ENCODE measurements at regions not wholly inside any gene's neighbourhood (a gene's known extent, or its start where the extent isn't known, plus 50 kb on each side); places are given as distances from the start of the nearest gene placed in this dataset.

DNA sequence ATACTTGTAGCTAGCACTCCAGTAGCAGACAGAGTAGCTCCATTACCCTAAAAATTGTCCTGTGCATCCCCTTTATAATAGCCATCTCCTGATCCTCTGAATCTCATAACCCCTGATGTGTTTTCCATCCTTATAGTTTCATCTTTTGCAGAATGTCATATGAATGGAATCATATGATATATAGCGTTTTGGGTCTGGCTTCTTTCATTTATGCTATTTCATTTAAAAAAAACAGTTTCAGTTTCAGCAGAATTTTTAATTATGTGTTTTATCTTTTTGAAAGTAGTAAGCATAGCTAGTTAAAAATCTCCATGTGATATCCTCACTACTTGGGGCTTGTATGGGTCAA lies 132.7 kb downstream of the KLF13 start:
- no peaks in the 10 kb centered on the region for H3K9me2 ChIP-seq (replicated peaks; ENCODE audit: insufficient read depth)
- no peak overlapping the region for H3K4me3 ChIP-seq
- no peaks in the 10 kb centered on the region for H3K27me3 ChIP-seq
- H3K36me3 ChIP-seq (replicated peaks; ENCODE audit: insufficient read depth, low read depth) = no peaks in the 10 kb centered on the region
- H3K9me3 ChIP-seq (ENCODE audit: low read depth) = no peaks in the 10 kb centered on the region
- no peaks in the 10 kb centered on the region for H3K4me1 ChIP-seq (ENCODE audit: insufficient read depth)
- H3K4me2 ChIP-seq = no peak overlapping the region
- DNase-seq (ENCODE audit: low spot score) = no peak
- 100% methylated on average over 1 of the region's 1 CpG for WGBS (ENCODE audit: low lambda C conversion rate, missing lambda C conversion rate)
- TF ChIP-seq, protein P1, sequence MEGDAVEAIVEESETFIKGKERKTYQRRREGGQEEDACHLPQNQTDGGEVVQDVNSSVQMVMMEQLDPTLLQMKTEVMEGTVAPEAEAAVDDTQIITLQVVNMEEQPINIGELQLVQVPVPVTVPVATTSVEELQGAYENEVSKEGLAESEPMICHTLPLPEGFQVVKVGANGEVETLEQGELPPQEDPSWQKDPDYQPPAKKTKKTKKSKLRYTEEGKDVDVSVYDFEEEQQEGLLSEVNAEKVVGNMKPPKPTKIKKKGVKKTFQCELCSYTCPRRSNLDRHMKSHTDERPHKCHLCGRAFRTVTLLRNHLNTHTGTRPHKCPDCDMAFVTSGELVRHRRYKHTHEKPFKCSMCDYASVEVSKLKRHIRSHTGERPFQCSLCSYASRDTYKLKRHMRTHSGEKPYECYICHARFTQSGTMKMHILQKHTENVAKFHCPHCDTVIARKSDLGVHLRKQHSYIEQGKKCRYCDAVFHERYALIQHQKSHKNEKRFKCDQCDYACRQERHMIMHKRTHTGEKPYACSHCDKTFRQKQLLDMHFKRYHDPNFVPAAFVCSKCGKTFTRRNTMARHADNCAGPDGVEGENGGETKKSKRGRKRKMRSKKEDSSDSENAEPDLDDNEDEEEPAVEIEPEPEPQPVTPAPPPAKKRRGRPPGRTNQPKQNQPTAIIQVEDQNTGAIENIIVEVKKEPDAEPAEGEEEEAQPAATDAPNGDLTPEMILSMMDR (IDR thresholded peaks at IDR 0.05; ENCODE audit: poor library complexity) = no peak
- TF ChIP-seq EZH2phosphoT487 (IDR thresholded peaks at IDR 0.05; ENCODE audit: low read depth, severe bottlenecking, unreplicated experiment) (no peak), EZH2 (IDR thresholded peaks at IDR 0.05; ENCODE audit: borderline replicate concordance) (no peak)
- no peaks in the 10 kb centered on the region for H4K20me1 ChIP-seq (ENCODE audit: insufficient read depth, poor library complexity, severe bottlenecking)
- no peak overlapping the region for H3K27ac ChIP-seq
- no peaks in the 10 kb centered on the region for H3K79me2 ChIP-seq
- H2AFZ ChIP-seq = no peak overlapping the region

DNA sequence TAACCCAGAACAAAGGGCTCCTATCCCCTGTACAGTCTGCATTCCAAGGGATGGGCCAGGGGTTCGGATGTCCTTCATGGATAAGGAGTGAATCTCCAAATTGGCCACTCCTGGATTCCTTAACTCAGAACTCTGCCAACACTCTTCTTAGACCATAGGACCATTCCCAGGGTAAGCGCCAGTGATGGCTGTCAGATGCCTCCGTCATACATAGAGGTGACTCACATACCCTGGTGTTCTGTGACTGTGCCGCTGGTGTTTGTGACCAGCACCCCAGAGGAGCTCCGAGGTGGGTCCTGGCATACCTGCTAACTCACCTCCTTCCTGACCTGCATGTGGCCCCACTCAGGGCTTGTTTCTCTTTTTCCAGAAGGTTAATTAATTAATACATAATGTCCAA lies 134.7 kb downstream of the KLF13 start:
- TF ChIP-seq, protein P1 (IDR thresholded peaks at IDR 0.05; ENCODE audit: poor library complexity) = no peak
- no peak for TF ChIP-seq EZH2 (IDR thresholded peaks at IDR 0.05; ENCODE audit: borderline replicate concordance)
- TF ChIP-seq EZH2phosphoT487 (IDR thresholded peaks at IDR 0.05; ENCODE audit: low read depth, severe bottlenecking, unreplicated experiment) = no peak
- H2AFZ ChIP-seq = no peak overlapping the region
- 87% methylated on average over 5 of the region's 5 CpGs for WGBS (ENCODE audit: low lambda C conversion rate, missing lambda C conversion rate)

DNA sequence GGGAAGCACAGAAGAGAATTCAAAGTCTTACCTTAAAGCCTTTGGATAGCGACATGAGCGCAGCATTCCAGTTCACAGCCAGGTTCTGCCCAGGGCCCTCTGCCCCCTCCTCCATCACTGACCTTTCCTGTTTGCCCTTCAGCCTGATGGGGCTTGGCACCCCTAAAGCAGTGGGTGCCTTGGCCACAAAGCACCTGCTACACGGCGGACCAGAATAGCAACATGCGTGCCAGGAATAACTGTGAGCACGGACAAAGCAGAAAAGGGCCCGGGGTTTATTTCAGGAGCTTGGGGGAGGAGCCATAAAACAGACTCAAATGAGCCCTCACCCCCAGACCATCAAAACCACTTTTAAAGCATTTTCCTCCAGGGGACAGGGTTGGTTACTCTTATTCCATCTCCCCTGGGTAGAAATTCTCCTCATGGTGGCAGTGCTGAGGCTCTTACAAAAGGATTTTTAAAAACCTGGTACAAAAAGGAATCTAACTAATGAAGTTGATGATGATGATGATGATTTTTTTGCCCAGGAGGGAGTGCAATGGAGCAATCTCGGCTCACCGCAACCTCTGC lies 135.4 kb downstream of the KLF13 start:
- H3K4me3 ChIP-seq = no peak overlapping the region
- no peaks in the 10 kb centered on the region for H3K36me3 ChIP-seq (replicated peaks; ENCODE audit: insufficient read depth, low read depth)
- no peaks in the 10 kb centered on the region for H3K27me3 ChIP-seq
- no peak for TF ChIP-seq EZH2 (IDR thresholded peaks at IDR 0.05; ENCODE audit: borderline replicate concordance)
- TF ChIP-seq, protein P1 (IDR thresholded peaks at IDR 0.05; ENCODE audit: poor library complexity) = peak; percentile 5
- no peak for TF ChIP-seq EZH2phosphoT487 (IDR thresholded peaks at IDR 0.05; ENCODE audit: low read depth, severe bottlenecking, unreplicated experiment)
- no peaks in the 10 kb centered on the region for H3K4me1 ChIP-seq (ENCODE audit: insufficient read depth)
- H3K9me3 ChIP-seq (ENCODE audit: low read depth) = no peaks in the 10 kb centered on the region
- no peak overlapping the region for H3K4me2 ChIP-seq
- H2AFZ ChIP-seq = no peak overlapping the region
- H3K9me2 ChIP-seq (replicated peaks; ENCODE audit: insufficient read depth) = no peaks in the 10 kb centered on the region
- H3K79me2 ChIP-seq = no peaks in the 10 kb centered on the region
- no peak for DNase-seq (ENCODE audit: low spot score)
- no peaks in the 10 kb centered on the region for H4K20me1 ChIP-seq (ENCODE audit: insufficient read depth, poor library complexity, severe bottlenecking)
- WGBS (ENCODE audit: low lambda C conversion rate, missing lambda C conversion rate) = 90% methylated on average over 9 of the region's 9 CpGs
- no peak overlapping the region for H3K27ac ChIP-seq

More for the DNA sequence above, 134.7 kb downstream of the KLF13 start:
- no peaks in the 10 kb centered on the region for H3K79me2 ChIP-seq
- no peak overlapping the region for H3K4me2 ChIP-seq
- H3K27ac ChIP-seq = no peak overlapping the region
- H3K4me1 ChIP-seq (ENCODE audit: insufficient read depth) = no peaks in the 10 kb centered on the region
- no peaks in the 10 kb centered on the region for H3K36me3 ChIP-seq (replicated peaks; ENCODE audit: insufficient read depth, low read depth)
- no peaks in the 10 kb centered on the region for H3K9me3 ChIP-seq (ENCODE audit: low read depth)
- no peak overlapping the region for H3K4me3 ChIP-seq
- DNase-seq (ENCODE audit: low spot score) = no peak
- H3K27me3 ChIP-seq = no peaks in the 10 kb centered on the region
- H4K20me1 ChIP-seq (ENCODE audit: insufficient read depth, poor library complexity, severe bottlenecking) = no peaks in the 10 kb centered on the region
- no peaks in the 10 kb centered on the region for H3K9me2 ChIP-seq (replicated peaks; ENCODE audit: insufficient read depth)

All from hepatocyte (in vitro differentiated cells).